ENCODE measurements at regions not wholly inside any gene's neighbourhood (a gene's known extent, or its start where the extent isn't known, plus 50 kb on each side); places are given as distances from the start of the nearest gene placed in this dataset.

GRCh38 chr9:86830356-86830755 is 117.0 kb downstream of the GAS1 start:
- H3K36me3 ChIP-seq (ENCODE audit: control insufficient read depth, insufficient read depth, low read length): no peaks in the 10 kb centered on the region
- no peaks in the 10 kb centered on the region for H3K9me3 ChIP-seq (ENCODE audit: control insufficient read depth, insufficient read depth, low read depth, low read length)
- no peaks in the 10 kb centered on the region for H3K4me1 ChIP-seq (ENCODE audit: control insufficient read depth, insufficient read depth, low read length)
- no peaks in the 10 kb centered on the region for H3K27me3 ChIP-seq (ENCODE audit: control insufficient read depth, insufficient read depth, low read length)
- H3K27ac ChIP-seq (ENCODE audit: low read depth, low read length): no peak overlapping the region
- H3K9ac ChIP-seq (ENCODE audit: low read length): no peak overlapping the region
- H3K4me3 ChIP-seq (ENCODE audit: low read depth, low read length): no peak overlapping the region

- H3K4me1 ChIP-seq (ENCODE audit: control insufficient read depth, insufficient read depth, low read length): no peaks in the 10 kb centered on the region
- H3K27me3 ChIP-seq (ENCODE audit: control insufficient read depth, insufficient read depth, low read length): no peaks in the 10 kb centered on the region
- no peaks in the 10 kb centered on the region for H3K9me3 ChIP-seq (ENCODE audit: control insufficient read depth, insufficient read depth, low read depth, low read length)
- no peaks in the 10 kb centered on the region for H3K36me3 ChIP-seq (ENCODE audit: control insufficient read depth, insufficient read depth, low read length)
- H3K4me3 ChIP-seq (ENCODE audit: low read depth, low read length): no peak overlapping the region
- no peak overlapping the region for H3K27ac ChIP-seq (ENCODE audit: low read depth, low read length)
- H3K9ac ChIP-seq (ENCODE audit: low read length): no peak overlapping the region
These were observed 117.7 kb downstream of the GAS1 start for GRCh38 chr9:86829496-86830046.

GRCh38 chr9:86828631-86829030 is 118.7 kb downstream of the GAS1 start:
- no peaks in the 10 kb centered on the region for H3K4me1 ChIP-seq (ENCODE audit: control insufficient read depth, insufficient read depth, low read length)
- H3K9ac ChIP-seq (ENCODE audit: low read length): no peak overlapping the region
- H3K27me3 ChIP-seq (ENCODE audit: control insufficient read depth, insufficient read depth, low read length): no peaks in the 10 kb centered on the region
- H3K27ac ChIP-seq (ENCODE audit: low read depth, low read length): no peak overlapping the region
- no peaks in the 10 kb centered on the region for H3K9me3 ChIP-seq (ENCODE audit: control insufficient read depth, insufficient read depth, low read depth, low read length)
- no peak overlapping the region for H3K4me3 ChIP-seq (ENCODE audit: low read depth, low read length)
- H3K36me3 ChIP-seq (ENCODE audit: control insufficient read depth, insufficient read depth, low read length): no peaks in the 10 kb centered on the region

GRCh38 chr9:86827893-86828292 is 119.4 kb downstream of the GAS1 start:
- Histone ChIP-seq H3K27ac (ENCODE audit: low read depth, low read length) (no peak overlapping the region), H3K4me1 (ENCODE audit: control insufficient read depth, insufficient read depth, low read length) (no peaks in the 10 kb centered on the region)

GRCh38 chr9:86825299-86825698 is 122.0 kb downstream of the GAS1 start:
- no peaks in the 10 kb centered on the region for H3K27me3 ChIP-seq (ENCODE audit: control insufficient read depth, insufficient read depth, low read length)
- no peaks in the 10 kb centered on the region for H3K36me3 ChIP-seq (ENCODE audit: control insufficient read depth, insufficient read depth, low read length)
- peaks cover 4% of the 10 kb centered on the region; the same call in 1 of the 2 replicates for H3K9me3 ChIP-seq (ENCODE audit: control insufficient read depth, insufficient read depth, low read depth, low read length)
- H3K4me3 ChIP-seq (ENCODE audit: low read depth, low read length): no peak overlapping the region
- H3K27ac ChIP-seq (ENCODE audit: low read depth, low read length): no peak overlapping the region
- no peak overlapping the region for H3K9ac ChIP-seq (ENCODE audit: low read length)
- H3K4me1 ChIP-seq (ENCODE audit: control insufficient read depth, insufficient read depth, low read length): no peaks in the 10 kb centered on the region

More at GRCh38 chr9:86827893-86828292, 119.4 kb downstream of the GAS1 start:
- Histone ChIP-seq H3K4me3 (ENCODE audit: low read depth, low read length) (no peak overlapping the region), H3K36me3 (ENCODE audit: control insufficient read depth, insufficient read depth, low read length) (no peaks in the 10 kb centered on the region), H3K9me3 (ENCODE audit: control insufficient read depth, insufficient read depth, low read depth, low read length) (peaks cover 2% of the 10 kb centered on the region; the same call in 1 of the 2 replicates), H3K27me3 (ENCODE audit: control insufficient read depth, insufficient read depth, low read length) (no peaks in the 10 kb centered on the region), H3K9ac (ENCODE audit: low read length) (no peak overlapping the region)

GRCh38 chr9:86822006-86822801 is 125.1 kb downstream of the GAS1 start:
- no peak overlapping the region for H3K4me3 ChIP-seq (ENCODE audit: low read depth, low read length)

GRCh38 chr9:86821006-86821845 is 126.1 kb downstream of the GAS1 start:
- H3K9ac ChIP-seq (ENCODE audit: low read length): no peak overlapping the region
- no peaks in the 10 kb centered on the region for H3K4me1 ChIP-seq (ENCODE audit: control insufficient read depth, insufficient read depth, low read length)
- H3K27ac ChIP-seq (ENCODE audit: low read depth, low read length): no peak overlapping the region
- peaks cover 19% of the 10 kb centered on the region for H3K9me3 ChIP-seq (ENCODE audit: control insufficient read depth, insufficient read depth, low read depth, low read length)
- no peak overlapping the region for H3K4me3 ChIP-seq (ENCODE audit: low read depth, low read length)
- H3K36me3 ChIP-seq (ENCODE audit: control insufficient read depth, insufficient read depth, low read length): no peaks in the 10 kb centered on the region
- no peaks in the 10 kb centered on the region for H3K27me3 ChIP-seq (ENCODE audit: control insufficient read depth, insufficient read depth, low read length)

More at GRCh38 chr9:86822006-86822801, 125.1 kb downstream of the GAS1 start:
- peaks cover 19% of the 10 kb centered on the region for H3K9me3 ChIP-seq (ENCODE audit: control insufficient read depth, insufficient read depth, low read depth, low read length)
- H3K9ac ChIP-seq (ENCODE audit: low read length): no peak overlapping the region
- H3K4me1 ChIP-seq (ENCODE audit: control insufficient read depth, insufficient read depth, low read length): no peaks in the 10 kb centered on the region
- H3K27ac ChIP-seq (ENCODE audit: low read depth, low read length): no peak overlapping the region
- H3K36me3 ChIP-seq (ENCODE audit: control insufficient read depth, insufficient read depth, low read length): no peaks in the 10 kb centered on the region
- H3K27me3 ChIP-seq (ENCODE audit: control insufficient read depth, insufficient read depth, low read length): no peaks in the 10 kb centered on the region

GRCh38 chr9:86819552-86819951 is 127.8 kb downstream of the GAS1 start:
- Histone ChIP-seq H3K9me3 (ENCODE audit: control insufficient read depth, insufficient read depth, low read depth, low read length) (peaks cover 19% of the 10 kb centered on the region), H3K27ac (ENCODE audit: low read depth, low read length) (no peak overlapping the region), H3K4me3 (ENCODE audit: low read depth, low read length) (no peak overlapping the region), H3K27me3 (ENCODE audit: control insufficient read depth, insufficient read depth, low read length) (no peaks in the 10 kb centered on the region), H3K4me1 (ENCODE audit: control insufficient read depth, insufficient read depth, low read length) (no peaks in the 10 kb centered on the region), H3K9ac (ENCODE audit: low read length) (no peak overlapping the region), H3K36me3 (ENCODE audit: control insufficient read depth, insufficient read depth, low read length) (no peaks in the 10 kb centered on the region)

- no peak overlapping the region for H3K9ac ChIP-seq (ENCODE audit: low read length)
- peaks cover 19% of the 10 kb centered on the region for H3K9me3 ChIP-seq (ENCODE audit: control insufficient read depth, insufficient read depth, low read depth, low read length)
- H3K4me3 ChIP-seq (ENCODE audit: low read depth, low read length): no peak overlapping the region
- no peaks in the 10 kb centered on the region for H3K4me1 ChIP-seq (ENCODE audit: control insufficient read depth, insufficient read depth, low read length)
- no peak overlapping the region for H3K27ac ChIP-seq (ENCODE audit: low read depth, low read length)
- no peaks in the 10 kb centered on the region for H3K27me3 ChIP-seq (ENCODE audit: control insufficient read depth, insufficient read depth, low read length)
- no peaks in the 10 kb centered on the region for H3K36me3 ChIP-seq (ENCODE audit: control insufficient read depth, insufficient read depth, low read length)
These were observed 128.7 kb downstream of the GAS1 start for GRCh38 chr9:86818636-86819035.

GRCh38 chr9:86816868-86817267 is 130.4 kb downstream of the GAS1 start:
- Histone ChIP-seq H3K4me3 (ENCODE audit: low read depth, low read length) (no peak overlapping the region), H3K27ac (ENCODE audit: low read depth, low read length) (no peak overlapping the region), H3K9me3 (ENCODE audit: control insufficient read depth, insufficient read depth, low read depth, low read length) (peaks cover 15% of the 10 kb centered on the region), H3K27me3 (ENCODE audit: control insufficient read depth, insufficient read depth, low read length) (no peaks in the 10 kb centered on the region), H3K9ac (ENCODE audit: low read length) (no peak overlapping the region), H3K36me3 (ENCODE audit: control insufficient read depth, insufficient read depth, low read length) (no peaks in the 10 kb centered on the region), H3K4me1 (ENCODE audit: control insufficient read depth, insufficient read depth, low read length) (no peaks in the 10 kb centered on the region)

- Histone ChIP-seq H3K9me3 (ENCODE audit: control insufficient read depth, insufficient read depth, low read depth, low read length) (peaks cover 15% of the 10 kb centered on the region), H3K27ac (ENCODE audit: low read depth, low read length) (no peak overlapping the region), H3K9ac (ENCODE audit: low read length) (no peak overlapping the region), H3K27me3 (ENCODE audit: control insufficient read depth, insufficient read depth, low read length) (no peaks in the 10 kb centered on the region), H3K36me3 (ENCODE audit: control insufficient read depth, insufficient read depth, low read length) (no peaks in the 10 kb centered on the region), H3K4me3 (ENCODE audit: low read depth, low read length) (no peak overlapping the region), H3K4me1 (ENCODE audit: control insufficient read depth, insufficient read depth, low read length) (no peaks in the 10 kb centered on the region)
These were observed 130.9 kb downstream of the GAS1 start for GRCh38 chr9:86816366-86816765.
